ENCODE measurements at regions not wholly inside any gene's neighbourhood (a gene's known extent, or its start where the extent isn't known, plus 50 kb on each side); places are given as distances from the start of the nearest gene placed in this dataset.

DNA sequence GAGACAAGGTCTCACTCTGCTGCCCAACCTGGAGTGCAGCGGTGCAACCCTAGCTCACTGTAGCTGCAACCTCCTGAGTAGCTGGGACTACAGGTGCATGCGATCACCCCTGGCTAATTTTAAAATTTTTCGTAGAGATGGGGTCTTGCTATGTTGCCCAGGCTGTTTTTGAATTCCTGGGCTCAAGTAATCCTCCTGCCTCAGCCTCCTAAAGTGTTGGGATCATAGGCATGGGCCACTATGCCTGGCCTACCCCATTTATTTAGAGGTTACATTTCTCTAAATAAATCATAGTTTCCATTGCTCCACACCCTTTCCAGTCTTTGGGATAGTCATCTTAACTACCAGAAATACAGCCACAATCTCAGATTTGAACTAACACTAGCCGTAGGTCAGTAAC, 134.7 kb upstream of the CITED2 start:
- no peak for TF ChIP-seq CTCF (IDR thresholded peaks at IDR 0.05)
- no peak for TF ChIP-seq EZH2 (IDR thresholded peaks at IDR 0.05)
